ENCODE measurements at regions not wholly inside any gene's neighbourhood (a gene's known extent, or its start where the extent isn't known, plus 50 kb on each side); places are given as distances from the start of the nearest gene placed in this dataset.

DNA sequence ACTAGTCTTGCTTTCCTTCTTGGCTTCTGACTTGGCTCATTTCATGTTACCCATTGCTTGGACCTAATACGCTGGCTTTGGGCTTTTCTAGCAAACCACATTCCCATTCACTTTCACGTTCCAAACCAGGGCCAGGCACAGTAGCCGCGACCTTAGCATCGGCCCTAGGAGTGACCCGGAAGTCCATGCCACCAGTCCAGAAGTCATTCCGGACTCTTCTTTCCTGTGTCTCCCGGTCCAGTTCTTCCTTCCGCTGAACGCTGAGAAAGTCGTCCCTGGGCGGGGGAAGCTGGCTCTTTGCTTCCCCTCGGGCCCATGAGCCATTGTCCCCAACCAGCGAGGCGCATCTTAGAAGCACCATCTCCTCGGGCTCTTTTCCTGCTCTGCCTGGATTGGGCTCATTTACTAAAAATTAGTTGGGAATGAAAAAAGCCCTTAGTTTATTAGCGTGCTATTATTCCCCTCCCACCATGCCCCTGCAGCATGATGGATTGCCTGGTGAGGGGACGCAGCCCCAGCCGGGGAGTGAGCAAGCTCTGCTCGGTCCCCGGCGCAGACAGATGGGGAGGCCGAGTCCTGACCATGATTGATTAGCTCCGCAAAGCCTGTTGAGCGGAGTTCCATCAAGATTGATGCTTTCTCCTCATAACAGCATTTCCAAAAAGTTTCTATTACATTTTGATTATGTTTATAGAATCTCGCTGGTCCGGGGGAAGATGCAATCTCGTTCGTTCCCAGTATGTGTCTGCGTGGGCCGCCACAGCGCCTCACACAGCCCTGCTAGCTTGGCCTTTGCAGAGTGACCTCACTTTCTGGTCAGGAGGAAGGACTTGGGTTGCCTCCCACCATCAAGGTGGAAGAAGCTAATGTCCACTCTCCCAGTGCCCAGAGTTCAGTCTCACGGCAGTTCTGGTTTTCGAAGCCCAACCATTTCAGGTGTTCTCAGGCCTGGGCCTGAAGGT, 115.1 kb upstream of the TOP1 start:
- no peak for TF ChIP-seq CTCF (conservative IDR thresholded peaks at IDR 0.05; ENCODE audit: low read depth, low read length)
- TF ChIP-seq EZH2 (IDR thresholded peaks at IDR 0.05; ENCODE audit: low read length, unreplicated experiment): no peak
